CD4-positive, alpha-beta T cell treated with Interleukin-17A for 4 hours (primary cell): ENCODE measurements at regions not wholly inside any gene's neighbourhood (a gene's known extent, or its start where the extent isn't known, plus 50 kb on each side); places are given as distances from the start of the nearest gene placed in this dataset.

Experiments
- DNase-seq: peaks from one replicate; pipeline ENCODE4 v3.0.0-alpha.2; 2020; ENCODE audit warnings: mixed read lengths

DNA sequence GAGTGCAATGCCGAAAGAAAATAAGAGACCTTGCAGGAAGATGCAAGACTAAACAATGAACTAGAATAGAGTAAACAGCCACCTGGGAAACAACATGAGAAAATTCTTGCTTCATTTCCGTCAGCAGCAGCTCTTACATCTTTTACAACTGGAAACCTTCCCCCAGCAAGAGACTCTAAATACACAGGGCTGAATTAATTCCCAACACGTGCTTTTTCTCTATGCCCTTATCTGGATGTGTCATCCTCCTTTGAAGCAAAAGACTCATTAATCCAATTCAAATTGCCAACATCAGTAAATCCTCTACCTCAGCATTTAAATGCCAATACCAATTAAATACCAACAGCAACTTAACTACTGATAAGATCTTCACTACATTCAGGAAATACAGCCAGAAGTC, 99.0 kb upstream of the PDE1C start:
- DNase-seq: no peak

DNA sequence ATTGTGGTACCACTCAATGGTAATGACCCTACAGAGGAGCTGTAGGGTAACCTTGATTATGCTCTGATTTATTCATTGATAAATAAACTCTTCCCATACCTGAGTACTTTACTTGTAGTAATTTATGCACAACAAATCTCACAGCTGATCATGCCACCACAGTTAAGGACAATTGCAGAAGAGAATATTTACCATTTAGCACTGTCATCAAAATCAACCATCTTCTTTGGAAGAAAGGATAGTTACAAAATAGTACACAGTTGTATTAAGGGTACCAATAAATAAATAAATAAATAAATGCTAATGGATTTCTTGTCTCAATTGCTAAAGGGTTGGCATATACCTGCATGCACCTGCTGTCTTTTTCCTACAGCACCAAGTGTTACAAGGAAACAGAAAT, 97.6 kb upstream of the PDE1C start:
- DNase-seq: no peak

DNA sequence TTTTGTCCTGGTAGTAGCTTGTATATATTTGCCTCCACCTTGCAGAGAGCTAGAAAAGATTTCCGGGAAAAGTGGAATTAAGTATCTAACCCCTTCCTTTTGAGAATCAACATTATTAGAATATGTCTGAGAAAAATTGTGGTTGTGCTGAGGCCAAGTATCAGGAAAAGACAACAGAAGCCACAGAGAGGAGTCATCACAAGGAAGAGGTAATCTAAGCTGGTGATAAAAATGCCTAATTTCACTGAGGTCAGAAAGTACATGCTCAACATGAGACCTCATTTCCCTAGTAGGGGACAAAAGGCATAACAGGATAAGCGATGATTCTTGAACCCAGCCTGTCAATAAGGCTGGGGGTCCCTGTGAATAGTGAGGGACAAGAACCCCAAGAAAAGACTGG, 97.0 kb upstream of the PDE1C start:
- DNase-seq: no peak

- no peak for DNase-seq
Observed at GRCh38 chr7:32164341-32164996, 94.3 kb upstream of the PDE1C start.

DNA sequence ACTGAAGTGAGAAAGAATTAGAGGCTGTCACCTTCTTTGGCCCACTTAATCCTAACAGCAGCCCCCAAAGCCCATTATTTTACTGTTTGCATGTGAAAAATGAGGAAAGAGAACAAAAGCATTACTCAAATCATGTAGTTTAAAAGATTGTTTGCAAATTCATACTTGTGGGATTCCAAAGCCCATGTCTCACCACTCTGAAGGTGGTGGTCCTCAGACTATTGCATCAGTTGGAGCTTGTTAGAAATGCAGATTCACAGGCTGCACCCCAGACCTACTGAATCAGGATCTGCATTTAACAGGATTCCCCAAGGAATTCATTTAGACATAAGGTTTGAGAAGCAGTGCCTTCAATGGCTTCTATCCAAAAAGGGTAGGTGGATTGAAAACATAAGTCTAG, 93.7 kb upstream of the PDE1C start:
- no peak for DNase-seq

DNA sequence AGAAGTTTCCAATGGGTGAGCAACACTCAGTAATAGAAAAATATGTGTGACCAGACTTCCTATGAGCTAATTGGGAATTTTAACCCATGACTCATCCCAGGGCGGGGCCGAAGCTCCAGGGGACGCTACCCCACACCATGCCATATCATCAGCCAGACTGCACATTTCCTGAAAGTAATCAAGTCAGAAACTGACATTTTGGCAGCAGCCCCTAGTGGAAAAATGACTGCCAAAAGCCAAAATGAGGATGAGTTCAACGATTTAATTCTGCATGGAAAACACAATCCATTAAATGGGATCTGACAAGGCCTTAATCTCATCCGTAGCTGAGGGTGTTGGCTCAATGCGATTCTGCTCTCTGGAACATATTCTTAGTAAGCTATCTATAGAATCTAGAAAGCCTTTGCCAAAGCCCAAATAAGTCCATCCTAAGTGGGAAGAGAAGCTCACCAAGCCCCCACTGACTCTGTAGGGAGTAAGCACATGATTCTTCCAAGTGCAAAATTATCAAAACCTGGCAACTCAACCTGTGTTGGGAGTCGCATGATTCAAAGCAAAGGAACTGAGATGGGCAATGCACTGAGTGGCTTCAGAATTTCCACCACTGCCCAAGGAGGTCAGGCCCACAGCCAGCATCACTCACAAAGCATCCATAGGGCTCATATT, 93.1 kb upstream of the PDE1C start:
- no peak for DNase-seq

GRCh38 chr7:32161708-32162107, 91.5 kb upstream of the PDE1C start:
- DNase-seq: no peak

DNA sequence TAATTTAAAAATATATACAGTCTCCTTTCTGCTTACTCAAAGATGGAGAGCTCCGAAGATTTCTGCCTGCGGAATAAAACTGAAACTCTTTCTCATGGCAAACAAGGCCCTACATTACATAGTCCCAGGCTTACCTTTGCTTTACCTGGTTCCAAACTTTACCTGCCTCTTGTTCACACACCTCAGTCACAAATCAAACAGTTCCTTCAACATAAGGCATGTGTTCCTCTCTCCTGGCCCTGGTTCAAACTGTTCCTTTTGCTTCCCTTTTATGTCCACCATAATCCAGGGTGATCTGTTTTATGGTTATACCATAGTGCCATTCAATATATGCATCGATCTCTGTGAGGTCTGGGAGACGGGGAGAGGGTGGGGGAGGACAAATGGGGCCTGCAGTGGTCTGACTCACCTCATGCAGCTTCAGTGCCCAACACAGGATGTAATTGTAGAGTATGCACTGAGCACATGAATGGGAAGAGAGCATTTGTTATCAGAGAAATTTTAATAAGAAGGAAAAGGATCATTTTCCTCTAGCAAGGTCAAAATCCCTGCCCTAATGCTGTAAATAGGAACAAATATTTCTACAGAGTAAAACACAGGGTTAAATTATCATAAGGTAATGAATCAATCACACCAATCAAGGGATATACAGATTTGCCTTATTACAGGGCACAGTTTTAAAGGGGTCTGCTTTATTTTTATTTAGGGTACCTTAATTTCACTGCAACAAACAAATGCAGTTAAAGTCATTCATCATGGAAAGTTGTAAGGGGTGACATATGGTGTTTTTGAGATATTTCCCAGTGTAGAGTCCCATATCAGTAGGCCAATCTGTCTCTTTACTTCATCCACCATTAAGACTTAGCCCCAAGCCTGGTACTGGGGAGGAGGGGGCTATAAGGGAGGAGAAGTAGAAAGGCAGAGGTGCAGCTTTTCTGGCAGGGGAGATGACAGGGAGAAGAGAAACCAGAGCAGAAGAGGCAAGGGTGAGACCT, 88.8 kb upstream of the PDE1C start:
- DNase-seq: no peak

DNA sequence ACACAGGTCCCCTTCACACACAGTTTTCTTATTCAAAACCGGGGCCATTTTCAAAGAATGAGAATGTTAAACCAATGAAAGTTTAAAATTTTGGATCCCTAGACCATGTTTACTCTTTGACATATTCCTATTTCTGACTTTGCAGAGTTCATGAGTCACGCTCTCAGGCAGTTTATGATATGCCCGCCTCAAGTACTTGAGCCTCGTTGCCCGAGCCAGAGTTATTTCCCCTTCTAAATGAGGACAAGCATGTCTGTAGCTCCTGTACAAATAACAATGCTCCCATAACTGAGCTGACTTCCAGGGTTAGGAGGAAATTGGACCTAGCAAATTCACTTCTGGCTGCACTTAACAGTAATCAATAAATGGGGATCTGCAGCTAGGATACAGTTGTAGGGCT, 87.9 kb upstream of the PDE1C start:
- no peak for DNase-seq

- DNase-seq: no peak
Observed at GRCh38 chr7:32155712-32156111, 85.5 kb upstream of the PDE1C start.

DNA sequence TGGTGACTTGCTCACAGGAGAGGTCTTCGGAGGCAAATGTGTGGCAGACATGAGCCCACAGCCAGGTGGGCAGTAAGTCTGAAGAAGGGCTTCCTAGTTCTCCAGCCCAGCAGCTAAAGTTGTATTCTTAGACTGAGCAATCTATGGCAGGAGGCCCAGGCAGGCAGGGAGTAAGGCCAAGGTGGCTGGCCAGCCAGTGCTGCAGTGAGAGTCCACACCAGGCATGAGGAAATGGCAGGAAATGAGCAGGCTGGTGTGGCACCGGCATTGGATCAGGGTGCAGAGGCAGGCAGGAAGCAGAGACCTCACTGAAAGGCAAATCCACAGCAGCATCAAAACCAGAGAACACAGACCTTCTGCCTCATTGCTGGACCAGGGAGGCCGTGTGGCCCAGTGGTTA, 84.6 kb upstream of the PDE1C start:
- no peak for DNase-seq

GRCh38 chr7:32153006-32153405, 82.8 kb upstream of the PDE1C start:
- no peak for DNase-seq

DNA sequence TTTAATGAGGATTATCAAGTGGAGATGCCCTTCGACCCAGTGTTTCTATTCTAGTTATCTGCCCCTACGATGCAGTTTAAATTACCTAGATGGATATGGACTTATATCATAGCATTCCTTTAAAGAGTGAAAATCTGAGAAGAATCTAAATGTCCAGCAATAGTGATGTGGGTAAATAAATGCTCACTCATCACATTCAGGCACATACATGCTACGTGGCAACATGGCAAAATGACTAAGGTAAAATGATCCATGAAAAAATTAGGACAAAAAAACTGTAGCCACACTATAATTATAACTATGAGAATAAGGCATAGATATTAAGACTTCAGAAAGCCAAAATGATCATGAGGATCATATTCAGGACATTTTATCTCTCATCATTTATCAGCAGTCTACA, 82.4 kb upstream of the PDE1C start:
- no peak for DNase-seq

- no peak for DNase-seq
Observed at GRCh38 chr7:32150589-32150988, 80.4 kb upstream of the PDE1C start.

DNA sequence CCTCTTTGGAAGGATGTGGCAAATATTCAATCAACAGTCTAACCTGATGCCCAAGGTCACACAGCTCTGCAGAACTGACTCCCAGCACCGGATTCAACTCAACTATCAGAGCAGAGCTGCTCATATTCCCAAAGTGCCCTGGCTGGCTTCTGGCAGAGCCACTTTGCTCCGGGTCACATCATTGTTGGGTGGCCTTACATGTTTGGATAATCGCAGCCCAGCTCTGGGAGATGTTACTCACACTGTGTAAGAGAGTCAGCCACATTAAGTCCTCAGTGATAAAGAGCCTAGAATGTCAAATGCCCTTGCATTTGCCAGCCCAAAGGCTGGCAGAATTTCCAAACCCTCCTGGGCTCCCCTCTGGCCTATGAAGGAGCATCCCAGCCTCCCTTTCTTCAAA, 79.8 kb upstream of the PDE1C start:
- DNase-seq: no peak

DNA sequence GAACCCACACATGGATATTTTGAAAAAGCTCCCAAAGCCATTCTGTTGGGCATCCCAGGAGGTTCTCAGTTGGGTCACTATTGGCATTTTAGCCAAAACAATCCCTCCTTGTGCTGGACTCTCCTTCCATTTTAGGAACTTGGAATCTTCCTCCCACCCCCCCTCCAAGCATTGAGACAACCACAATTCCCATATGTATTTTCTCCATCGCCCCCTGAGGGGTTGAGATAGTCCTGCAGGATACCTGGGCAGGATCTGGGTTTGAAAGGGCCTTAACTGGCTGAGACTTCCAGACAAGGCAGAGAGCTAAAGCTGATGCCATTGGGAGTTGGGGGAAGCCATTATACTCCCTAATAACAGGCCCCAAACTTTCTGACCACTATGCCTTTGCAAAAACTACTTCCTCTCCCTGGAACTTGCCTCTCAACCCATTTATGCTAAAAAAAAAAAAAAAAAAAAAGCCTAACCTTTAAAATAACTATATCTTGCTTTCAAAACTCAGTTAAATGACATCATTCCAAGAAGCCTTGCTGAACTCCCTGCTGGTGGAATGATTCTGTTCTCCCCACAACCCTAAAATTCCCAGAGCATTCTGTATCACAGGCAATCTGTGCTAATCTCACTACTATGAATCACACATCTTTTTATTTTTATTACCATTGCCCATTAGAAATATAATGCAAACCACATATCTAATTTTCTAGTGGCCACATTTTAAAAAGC, 77.5 kb upstream of the PDE1C start:
- DNase-seq: no peak

- no peak for DNase-seq
Observed at GRCh38 chr7:32145911-32146310, 75.7 kb upstream of the PDE1C start.

- no peak for DNase-seq
Observed at GRCh38 chr7:32144676-32145075, 74.5 kb upstream of the PDE1C start.

- no peak for DNase-seq
Observed at GRCh38 chr7:32143301-32143700, 73.1 kb upstream of the PDE1C start.

DNA sequence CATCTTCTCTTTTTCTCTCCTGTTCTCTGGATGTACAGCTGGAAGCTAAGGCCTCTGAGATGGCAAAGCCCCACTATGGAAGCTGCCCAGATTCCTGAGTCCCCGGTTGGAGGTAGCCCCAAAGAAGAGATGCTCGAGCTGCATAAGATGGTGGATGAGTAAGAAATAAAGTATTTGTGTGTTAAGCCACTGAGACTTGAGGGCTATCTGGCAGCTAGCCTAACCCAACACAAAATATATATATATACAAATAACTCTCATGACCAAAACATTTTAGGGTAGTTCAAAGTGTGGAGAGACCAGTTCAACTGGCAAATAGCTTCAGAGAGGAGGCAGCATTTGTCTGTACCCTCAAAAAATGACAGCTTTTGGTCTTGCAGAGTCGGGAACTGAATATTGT, 72.4 kb upstream of the PDE1C start:
- DNase-seq: no peak

- no peak for DNase-seq
Observed at GRCh38 chr7:32140210-32140939, 70.2 kb upstream of the PDE1C start.

DNA sequence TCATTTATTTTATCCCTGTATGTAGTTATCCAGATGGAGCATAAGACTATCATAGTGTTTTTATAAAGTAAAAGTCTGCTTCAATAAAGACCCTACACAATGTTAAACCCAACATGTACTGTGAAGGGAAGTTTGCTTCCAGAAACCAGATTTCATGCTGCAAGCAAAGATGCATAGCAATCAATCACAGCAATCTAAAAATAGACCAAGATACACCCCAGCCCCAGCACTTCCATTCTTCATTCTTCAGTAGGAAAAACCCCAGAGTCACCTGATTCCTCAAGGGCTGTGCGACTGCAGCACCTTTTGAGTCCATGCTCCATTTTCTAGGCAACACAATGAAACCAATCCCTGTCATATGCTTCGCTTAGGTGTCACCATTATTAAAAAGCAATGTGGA, 66.9 kb upstream of the PDE1C start:
- DNase-seq: no peak
